ENCODE measurements at regions not wholly inside any gene's neighbourhood (a gene's known extent, or its start where the extent isn't known, plus 50 kb on each side); places are given as distances from the start of the nearest gene placed in this dataset.

- no peak overlapping the region for H3K4me3 ChIP-seq (replicated peaks in 1 of 2; ENCODE audit: low read depth in 2 of 2, low read length in 2 of 2)
- no peak for DNase-seq (ENCODE audit: low read depth in 2 of 2)
- no peak for TF ChIP-seq CTCF (IDR thresholded peaks at IDR 0.05; ENCODE audit: low read depth, low read length)
Observed at GRCh38 chr18:76153691-76154090, 341.4 kb downstream of the ZNF516 start.

- no peak for DNase-seq (ENCODE audit: low read depth in 2 of 2)
- TF ChIP-seq CTCF (IDR thresholded peaks at IDR 0.05; ENCODE audit: low read depth, low read length), result no peak
- no peak overlapping the region for H3K4me3 ChIP-seq (replicated peaks in 1 of 2; ENCODE audit: low read depth in 2 of 2, low read length in 2 of 2)
Observed at GRCh38 chr18:76149734-76150133, 345.3 kb downstream of the ZNF516 start.

GRCh38 chr18:76149284-76149683, 345.8 kb downstream of the ZNF516 start:
- H3K4me3 ChIP-seq (replicated peaks in 1 of 2; ENCODE audit: low read depth in 2 of 2, low read length in 2 of 2), result no peak overlapping the region
- no peak for TF ChIP-seq CTCF (IDR thresholded peaks at IDR 0.05; ENCODE audit: low read depth, low read length)
- DNase-seq (ENCODE audit: low read depth in 2 of 2), result no peak

GRCh38 chr18:76145521-76146376, 349.3 kb downstream of the ZNF516 start:
- H3K4me3 ChIP-seq (replicated peaks in 1 of 2; ENCODE audit: low read depth in 2 of 2, low read length in 2 of 2), result no peak overlapping the region
- TF ChIP-seq CTCF (IDR thresholded peaks at IDR 0.05; ENCODE audit: low read depth, low read length), result no peak
- DNase-seq (ENCODE audit: low read depth in 2 of 2), result no peak

GRCh38 chr18:76144844-76145243, 350.2 kb downstream of the ZNF516 start:
- no peak overlapping the region for H3K4me3 ChIP-seq (replicated peaks in 1 of 2; ENCODE audit: low read depth in 2 of 2, low read length in 2 of 2)
- DNase-seq (ENCODE audit: low read depth in 2 of 2), result no peak
- no peak for TF ChIP-seq CTCF (IDR thresholded peaks at IDR 0.05; ENCODE audit: low read depth, low read length)

GRCh38 chr18:76142611-76143010, 352.4 kb downstream of the ZNF516 start:
- TF ChIP-seq CTCF (IDR thresholded peaks at IDR 0.05; ENCODE audit: low read depth, low read length), result no peak
- no peak for DNase-seq (ENCODE audit: low read depth in 2 of 2)
- no peak overlapping the region for H3K4me3 ChIP-seq (replicated peaks in 1 of 2; ENCODE audit: low read depth in 2 of 2, low read length in 2 of 2)
